ENCODE measurements at regions not wholly inside any gene's neighbourhood (a gene's known extent, or its start where the extent isn't known, plus 50 kb on each side); places are given as distances from the start of the nearest gene placed in this dataset.

DNA sequence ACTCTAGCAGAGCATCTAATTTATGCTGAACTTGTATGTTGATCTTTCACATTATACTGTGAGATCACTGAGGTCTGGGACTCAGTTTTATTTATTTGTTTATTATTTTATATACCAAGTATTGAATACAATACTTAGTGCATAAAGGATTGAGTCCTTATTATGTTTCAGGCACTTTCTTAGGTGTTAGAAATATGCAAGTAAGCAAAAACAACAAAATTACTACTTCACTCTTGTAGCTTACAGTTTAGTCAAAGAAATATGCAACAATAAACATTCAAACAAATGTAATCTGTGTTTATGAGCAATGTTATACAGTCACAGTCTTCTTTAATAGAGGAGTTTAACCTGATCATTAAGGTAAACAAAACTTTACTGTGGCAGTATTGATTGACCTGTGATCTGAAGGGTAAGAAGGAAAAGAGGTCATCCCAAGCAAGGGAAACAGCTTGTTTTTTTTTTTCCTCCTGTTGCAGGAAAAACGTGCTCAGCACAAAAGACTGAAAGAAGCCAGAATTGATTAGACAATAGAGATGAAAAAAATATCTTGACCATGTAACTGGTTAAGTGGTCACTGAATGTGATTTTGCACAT is 990.7 kb downstream of the TRHDE start:
- ATAC-seq (no peak), DNase-seq (ENCODE audit: missing footprints) (no peak)
- intact Hi-C loops (cut with DNase I), result no loop called here

DNA sequence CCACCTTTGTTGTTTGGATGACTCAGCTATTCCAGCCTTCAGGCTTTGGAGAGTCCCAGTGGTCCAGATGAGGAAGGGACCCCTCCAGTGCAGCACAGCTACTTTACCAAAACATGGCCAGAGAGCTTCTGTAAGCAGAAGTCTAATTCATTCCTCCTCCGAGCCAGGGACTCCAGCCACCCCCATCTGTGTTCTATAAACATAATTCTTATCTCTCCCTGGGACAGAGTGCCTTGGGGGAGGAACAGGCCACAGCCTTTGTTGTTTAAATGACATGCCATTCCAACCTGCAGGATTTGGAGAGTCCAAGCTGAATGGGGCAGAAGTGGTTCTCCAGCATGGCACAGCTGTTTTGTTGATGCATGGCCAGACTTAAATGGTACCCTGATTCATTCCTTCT is 994.0 kb downstream of the TRHDE start:
- intact Hi-C loops (cut with DNase I), result no loop called here
- ATAC-seq (no peak), DNase-seq (ENCODE audit: missing footprints) (no peak)

DNA sequence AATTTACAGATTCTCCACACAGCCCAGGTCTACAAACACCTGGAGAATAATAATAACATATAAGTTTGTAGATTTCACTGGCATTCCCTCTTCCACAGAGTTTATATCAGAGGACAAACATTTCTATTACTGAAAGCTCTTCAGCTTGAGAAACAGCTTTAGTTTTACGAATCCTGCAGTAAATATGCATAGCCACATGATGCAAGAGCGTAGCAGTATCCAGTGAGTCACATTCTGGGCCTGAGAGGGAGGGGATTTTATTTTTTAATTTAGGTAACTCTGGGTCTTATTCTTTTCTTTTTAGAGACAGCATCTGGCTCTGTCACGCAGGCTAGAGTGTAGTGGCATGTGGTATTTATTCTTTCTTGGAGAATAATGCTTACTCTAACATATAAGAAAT is 1002.8 kb downstream of the TRHDE start:
- no peak for ATAC-seq
- no peak for DNase-seq (ENCODE audit: missing footprints)
- intact Hi-C loops (cut with DNase I), result no loop called here

DNA sequence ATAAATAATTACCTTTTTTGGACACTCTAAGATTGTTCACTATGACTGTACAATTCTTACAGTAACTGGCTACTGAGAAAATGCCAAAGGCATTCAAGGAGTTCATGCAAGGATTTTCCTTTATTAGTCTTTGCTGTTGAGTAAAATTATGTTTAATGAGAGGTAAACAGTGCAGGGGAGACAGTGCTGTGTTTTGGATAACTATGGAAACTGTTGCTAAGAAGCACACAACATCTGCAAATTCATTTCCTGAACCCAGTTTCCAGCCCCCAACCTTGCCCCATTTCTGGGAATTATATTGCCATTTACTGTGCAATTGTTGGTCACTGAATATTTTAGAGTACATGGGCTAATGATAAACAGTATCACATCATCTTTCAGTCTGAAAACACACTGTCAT is 1005.8 kb downstream of the TRHDE start:
- intact Hi-C loops (cut with DNase I), result no loop called here
- ATAC-seq (no peak), DNase-seq (ENCODE audit: missing footprints) (no peak)

DNA sequence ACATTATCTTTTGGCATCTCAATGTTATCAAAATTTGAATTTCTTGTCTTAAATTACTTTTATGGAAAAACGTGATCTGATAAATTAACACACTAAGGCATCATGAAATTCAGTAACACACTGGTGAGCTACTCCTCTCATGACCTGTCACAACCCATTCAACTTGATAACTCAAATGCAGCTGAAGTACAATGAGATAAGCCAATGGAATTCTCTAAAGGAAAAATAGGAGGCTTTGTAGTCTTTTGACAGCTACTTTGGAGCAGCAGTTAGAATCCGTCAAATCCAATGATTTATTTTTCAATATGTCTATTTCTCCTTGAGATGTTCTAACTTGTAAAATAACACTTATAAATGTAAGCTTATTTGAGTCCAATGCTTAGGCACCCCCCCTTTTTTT is 1029.4 kb downstream of the TRHDE start:
- intact Hi-C loops (cut with DNase I), result no loop called here
- DNase-seq (ENCODE audit: missing footprints) (no peak), ATAC-seq (no peak)

DNA sequence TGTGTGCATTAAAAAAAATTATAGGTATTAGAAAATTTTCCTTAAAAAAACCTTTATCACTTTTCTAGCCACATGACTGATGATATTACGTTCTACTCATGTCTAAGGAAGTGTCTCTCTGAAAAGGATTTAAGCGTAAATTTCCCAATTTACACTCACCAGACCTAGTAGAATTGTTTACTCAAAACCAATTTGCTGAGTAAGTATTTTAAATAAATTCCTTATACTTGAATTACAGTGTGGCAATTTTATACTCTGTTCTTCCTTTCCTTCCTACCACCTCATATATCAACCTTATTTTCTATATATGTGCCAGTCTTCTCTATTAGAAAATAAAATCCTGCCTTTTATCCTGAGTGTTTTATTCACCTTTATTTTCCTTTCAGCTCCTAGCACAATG is 1035.1 kb downstream of the TRHDE start:
- no peak for DNase-seq (ENCODE audit: missing footprints)
- intact Hi-C loops (cut with DNase I), result no loop called here
- ATAC-seq, result no peak

DNA sequence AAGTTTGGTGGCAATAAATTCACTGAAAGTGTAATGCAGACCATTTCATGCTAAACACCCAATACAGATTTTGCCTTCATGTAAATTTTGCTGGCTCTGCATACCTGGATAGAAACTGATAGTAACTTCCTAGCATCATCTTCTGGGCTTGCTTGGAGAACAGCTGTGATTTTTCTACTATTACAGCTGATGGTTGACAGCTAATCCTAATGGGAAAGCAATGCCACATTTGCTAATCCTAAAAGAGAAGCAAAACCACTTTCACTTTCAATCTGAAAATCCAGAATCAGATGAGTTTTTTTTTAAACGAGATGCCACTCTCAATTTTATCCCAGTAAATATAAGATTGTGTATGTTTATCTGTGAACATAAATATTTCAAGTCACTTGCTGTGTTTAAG is 1035.9 kb downstream of the TRHDE start:
- intact Hi-C loops (cut with DNase I), result no loop called here
- ATAC-seq, result no peak
- DNase-seq (ENCODE audit: missing footprints), result no peak

DNA sequence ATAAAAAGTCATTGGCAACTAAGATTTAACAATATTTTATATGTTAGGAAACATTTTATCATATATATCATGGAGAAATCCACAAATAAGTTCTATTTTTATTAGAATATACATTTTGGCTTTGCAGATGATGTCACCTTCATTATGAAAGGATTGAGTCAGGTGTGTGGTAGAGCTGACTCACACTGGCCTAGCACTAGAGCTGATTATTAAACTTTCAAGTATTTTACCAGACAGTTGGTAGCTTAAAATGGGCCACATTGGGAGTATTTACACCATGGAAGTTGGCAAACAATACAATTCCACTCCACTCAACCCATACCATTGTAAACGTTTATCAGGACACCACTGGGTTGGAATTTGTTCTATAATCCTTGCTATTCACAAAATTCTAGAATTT is 1036.6 kb downstream of the TRHDE start:
- ATAC-seq, result no peak

DNA sequence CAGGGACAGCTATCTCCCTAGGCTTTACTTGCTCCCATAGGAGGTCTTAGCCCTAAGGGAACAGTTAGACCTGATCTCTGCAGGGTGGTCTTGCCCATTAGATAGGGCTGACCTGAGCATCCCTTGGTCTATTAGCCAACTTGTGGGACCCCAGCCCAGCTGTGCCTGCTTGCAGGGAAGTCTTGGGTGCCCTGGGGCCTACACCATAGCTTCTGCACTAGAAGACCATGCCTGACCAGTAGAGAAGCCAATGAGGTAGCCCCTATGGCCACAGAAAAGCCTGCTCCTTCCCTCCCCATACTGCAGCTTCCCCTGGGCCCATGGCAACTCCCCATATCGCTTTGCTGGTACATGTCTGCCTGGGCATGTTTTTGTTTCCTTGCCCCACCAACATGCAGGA is 1049.1 kb downstream of the TRHDE start:
- ATAC-seq (no peak), DNase-seq (ENCODE audit: missing footprints) (no peak)
- intact Hi-C loops (cut with DNase I), result no loop called here

More for the DNA sequence above, 1036.6 kb downstream of the TRHDE start:
- intact Hi-C loops (cut with DNase I), result no loop called here
- DNase-seq (ENCODE audit: missing footprints), result no peak

DNA sequence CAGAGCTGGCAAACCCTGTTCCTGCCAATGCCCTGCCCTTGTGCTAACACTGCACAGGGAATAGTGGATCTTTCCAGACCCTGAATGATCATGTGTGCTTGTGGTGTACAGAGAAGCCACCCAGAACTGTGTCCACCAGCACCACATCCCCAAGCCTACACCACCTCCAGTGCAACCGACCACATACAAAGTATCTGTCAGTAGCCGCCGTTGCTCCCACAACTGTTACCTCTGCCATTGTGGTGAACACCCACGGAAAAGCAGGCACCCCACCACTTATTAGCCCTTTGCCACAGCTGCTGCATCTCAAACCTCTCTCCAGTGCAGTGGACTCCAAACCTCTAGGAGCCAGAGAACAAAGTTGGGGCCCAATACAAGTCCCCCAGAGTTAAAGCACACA is 1049.6 kb downstream of the TRHDE start:
- peak; percentile 59 for DNase-seq (ENCODE audit: missing footprints)

DNA sequence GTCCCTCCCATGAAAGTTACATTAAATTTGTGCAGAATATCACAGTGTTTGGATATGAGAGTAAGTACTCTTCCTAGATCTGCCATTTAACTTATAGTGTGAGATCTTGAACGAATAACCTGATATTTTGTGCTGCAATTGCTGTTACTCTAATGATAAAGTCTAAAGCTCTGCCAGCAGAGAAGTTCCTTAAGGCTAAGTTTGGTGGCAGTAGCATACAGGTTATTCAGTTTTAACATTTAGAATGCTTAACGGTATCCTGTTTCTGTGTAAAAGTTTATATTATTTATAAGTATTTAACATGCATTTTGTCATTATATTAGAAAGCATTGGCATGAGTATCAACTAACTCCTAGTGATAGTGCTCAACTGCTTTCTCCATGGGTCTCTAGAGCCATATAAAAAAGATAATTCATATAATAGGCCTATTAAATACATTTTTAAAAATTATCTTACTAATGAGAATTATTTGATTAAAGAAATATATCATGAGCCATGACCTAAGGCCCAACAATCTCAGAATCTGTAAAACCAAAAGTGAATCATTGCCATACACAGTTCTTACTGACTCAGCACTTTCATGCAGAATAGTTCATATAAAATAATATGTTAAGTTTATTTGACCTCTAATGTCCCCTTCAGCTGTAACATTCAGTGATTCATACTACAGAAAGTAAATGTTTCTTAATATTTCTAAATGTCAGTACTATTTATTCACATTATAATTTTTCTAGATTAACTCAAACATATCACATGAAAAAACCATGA is 1058.6 kb downstream of the TRHDE start:
- ATAC-seq, result no peak
- intact Hi-C loops (cut with DNase I), result no loop called here
- DNase-seq (ENCODE audit: missing footprints), result no peak

More for the DNA sequence above, 1049.6 kb downstream of the TRHDE start:
- intact Hi-C loops (cut with DNase I), result no loop called here
- ATAC-seq, result no peak

DNA sequence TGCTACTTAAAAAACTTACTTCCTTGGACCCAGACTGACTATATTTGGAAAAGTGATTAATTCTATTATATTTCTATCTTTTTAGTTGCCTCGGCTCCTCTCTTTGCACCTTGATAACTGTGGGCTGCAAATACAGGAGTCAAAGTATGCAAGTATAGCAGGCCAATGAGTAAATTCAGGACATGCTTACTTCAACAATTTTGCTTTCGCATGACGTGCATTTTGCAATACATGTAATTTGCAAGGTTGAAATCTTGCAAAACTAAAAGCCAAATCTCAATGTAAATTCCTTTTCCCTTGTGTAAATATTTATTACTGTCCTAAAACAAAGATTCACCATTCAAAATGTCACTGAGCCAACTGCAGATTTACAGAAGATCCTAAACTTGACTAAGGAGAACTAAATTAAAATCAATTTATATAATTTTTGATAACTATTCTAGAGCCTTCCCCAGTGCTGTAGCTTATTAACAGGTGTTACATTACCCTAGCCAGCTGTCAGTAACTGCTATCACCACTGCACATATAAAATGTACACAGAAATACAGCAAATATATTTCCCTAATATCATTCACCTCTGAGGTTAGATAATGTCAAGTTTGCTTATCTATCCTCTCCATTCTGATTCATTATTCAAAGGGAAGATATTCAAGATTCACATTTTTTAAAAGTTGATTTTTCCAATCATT is 1069.5 kb downstream of the TRHDE start:
- intact Hi-C loops (cut with DNase I), result no loop called here
- no peak for DNase-seq (ENCODE audit: missing footprints)

DNA sequence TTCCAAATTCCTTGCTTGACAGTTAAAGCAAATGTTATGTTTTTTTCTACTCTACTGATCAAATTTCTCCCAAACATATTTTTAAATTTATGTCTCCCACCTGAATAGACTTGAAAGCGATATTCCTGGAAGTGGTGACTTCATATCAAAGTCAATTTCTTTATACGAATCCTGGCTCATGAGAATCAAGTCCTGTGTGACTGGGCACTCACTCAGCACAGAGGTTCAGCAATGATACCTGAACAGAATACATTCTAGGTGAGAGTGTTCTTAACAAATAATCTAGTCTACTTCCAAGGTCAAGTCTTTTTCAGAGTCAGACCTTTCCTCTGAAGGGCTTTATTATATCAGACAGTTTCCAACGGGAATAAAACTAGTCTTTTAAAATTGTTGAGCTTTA is 1070.6 kb downstream of the TRHDE start:
- no peak for ATAC-seq
- no peak for DNase-seq (ENCODE audit: missing footprints)
- intact Hi-C loops (cut with DNase I), result no loop called here

More for the DNA sequence above, 1069.5 kb downstream of the TRHDE start:
- no peak for ATAC-seq

DNA sequence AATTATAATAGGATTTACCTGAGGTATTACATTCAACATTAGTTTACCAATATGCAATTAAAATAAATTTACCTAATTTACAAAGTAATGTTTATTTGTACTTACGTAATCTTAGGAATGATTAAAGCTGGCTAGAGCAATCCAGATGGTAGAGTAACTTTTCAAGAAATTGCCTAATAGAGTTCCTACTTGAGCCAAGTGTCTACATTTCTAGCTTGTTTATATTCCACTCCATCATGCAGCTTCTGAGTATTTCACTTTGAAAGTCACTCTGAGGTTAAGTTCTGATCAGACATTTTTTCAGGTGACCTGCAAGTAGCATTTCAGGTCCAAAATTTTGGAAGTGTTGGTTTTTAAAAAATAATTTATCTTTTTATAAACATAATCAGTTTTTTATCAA is 1080.7 kb downstream of the TRHDE start:
- intact Hi-C loops (cut with DNase I), result no loop called here
- DNase-seq (ENCODE audit: missing footprints) (no peak), ATAC-seq (no peak)

DNA sequence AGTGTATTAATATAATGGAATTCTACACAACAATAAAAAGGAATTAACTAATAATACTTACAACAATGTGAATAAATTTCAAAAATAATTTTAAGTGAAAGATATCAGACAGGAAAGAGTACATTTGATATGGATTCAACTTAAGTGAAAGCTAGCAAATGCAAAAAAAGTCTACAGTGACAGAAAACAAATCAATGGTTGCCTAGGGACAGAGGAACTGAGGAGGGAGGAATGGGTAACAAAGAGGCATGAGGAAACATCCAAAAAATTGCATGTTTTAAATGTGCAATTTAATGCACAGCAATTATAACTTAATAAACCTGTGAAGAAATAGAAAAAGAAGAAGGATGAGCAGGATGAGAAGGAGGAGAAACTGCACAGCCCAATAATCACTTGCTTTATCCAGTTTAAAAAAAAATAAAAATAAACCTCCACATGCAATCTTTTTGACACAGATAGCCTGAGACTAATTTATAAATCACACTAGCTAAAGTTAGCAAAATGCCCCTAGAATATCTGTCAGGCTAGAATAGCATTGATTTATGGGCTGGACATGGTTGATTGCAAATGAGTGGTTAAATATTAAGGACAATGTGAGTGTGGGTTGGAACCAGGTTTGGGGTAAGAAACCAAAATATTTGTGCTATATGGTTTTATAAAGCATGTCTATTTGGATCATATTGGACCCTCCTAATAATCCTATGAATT is 1089.1 kb downstream of the TRHDE start:
- ATAC-seq (no peak), DNase-seq (ENCODE audit: missing footprints) (no peak)
- intact Hi-C loops (cut with DNase I), result no loop called here

DNA sequence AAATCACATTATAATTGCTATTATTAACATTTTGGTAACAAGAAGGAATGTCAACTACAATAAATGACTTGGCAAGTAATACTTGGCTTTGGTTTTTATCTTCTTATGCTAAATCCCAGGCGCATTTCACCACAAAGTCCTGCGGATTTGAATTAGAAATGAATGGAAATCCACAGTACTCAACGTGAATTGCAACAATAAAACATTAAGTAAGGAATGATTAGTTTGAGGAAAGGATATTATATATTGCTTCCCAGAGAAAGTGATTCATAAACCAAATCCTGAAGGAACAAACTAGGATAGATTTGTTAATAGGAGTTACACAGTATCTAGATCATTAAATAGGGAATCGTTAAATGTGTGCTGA is 1089.7 kb downstream of the TRHDE start:
- DNase-seq (ENCODE audit: missing footprints), result no peak
- intact Hi-C loops (cut with DNase I), result no loop called here
- ATAC-seq, result no peak

DNA sequence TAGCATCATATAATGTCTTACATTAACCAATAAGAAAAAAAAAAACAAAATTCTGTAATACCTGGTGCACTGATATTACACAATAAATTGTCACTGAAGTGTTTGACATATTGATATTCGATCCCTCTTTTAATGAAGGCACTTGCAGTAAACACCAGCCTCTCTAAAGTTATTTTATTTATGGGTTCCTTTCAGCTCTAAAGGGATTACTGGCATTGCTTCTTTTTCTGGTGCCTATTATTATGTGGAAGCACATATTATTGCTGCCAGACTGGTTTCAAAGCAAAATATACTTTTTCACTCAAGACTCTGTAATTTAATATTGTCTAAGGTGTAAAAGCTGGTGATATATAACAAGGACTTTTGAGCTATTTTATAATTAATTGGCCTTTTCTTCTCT is 1090.5 kb downstream of the TRHDE start:
- intact Hi-C loops (cut with DNase I), result no loop called here
- ATAC-seq (no peak), DNase-seq (ENCODE audit: missing footprints) (no peak)

DNA sequence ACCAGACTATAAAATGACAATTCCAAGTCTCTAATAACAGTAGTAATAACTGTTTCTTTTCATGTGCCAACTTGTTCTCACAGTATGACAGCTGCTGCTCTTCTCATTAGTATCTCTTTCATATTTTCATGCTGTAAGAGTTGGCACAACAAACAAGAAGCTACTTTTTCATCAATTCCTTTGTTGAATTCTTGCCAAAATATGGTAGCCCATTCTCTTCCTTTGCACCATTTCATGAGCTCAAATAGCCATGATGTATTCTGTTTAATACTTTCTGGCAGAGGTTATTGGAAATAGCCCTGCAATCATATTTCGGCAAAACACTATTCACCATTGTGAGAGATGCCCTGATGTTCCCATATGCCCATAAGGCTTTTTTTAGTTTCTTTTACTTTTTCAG is 1100.7 kb downstream of the TRHDE start:
- DNase-seq (ENCODE audit: missing footprints), result no peak
- intact Hi-C loops (cut with DNase I), result no loop called here
- ATAC-seq, result no peak

DNA sequence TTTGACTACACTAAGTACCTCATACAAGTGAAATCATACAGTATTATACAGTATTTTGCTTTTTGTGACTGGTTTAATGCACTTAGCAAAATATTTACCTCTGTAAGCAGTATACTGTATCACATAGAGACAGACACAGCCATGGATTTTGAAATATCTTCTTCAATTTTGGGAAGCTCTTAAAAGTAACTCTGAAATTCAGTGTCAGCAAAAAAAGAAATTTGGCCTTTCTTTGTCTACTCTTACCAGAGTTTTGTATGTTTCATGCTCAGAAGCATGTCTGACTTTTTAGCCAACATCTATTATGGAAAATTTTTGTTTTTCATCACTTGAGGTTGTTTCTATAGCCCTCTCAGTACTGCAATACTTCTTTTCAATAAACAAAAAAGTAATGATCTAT is 1102.2 kb downstream of the TRHDE start:
- DNase-seq (ENCODE audit: missing footprints), result no peak
- intact Hi-C loops (cut with DNase I), result no loop called here
- no peak for ATAC-seq

Data from Right ventricle myocardium inferior (tissue), 1 donor.